ENCODE measurements at regions not wholly inside any gene's neighbourhood (a gene's known extent, or its start where the extent isn't known, plus 50 kb on each side); places are given as distances from the start of the nearest gene placed in this dataset.

- no peaks in the 10 kb centered on the region for H3K27me3 ChIP-seq (ENCODE audit: insufficient read depth, poor library complexity, severe bottlenecking)
- H3K4me3 ChIP-seq (replicated peaks; ENCODE audit: insufficient read depth, low read length), result no peak overlapping the region
- DNase-seq (ENCODE audit: low read depth in 1 of 2, low spot score in 1 of 2), result no peak
- no peak overlapping the region for H3K27ac ChIP-seq (replicated peaks)
- TF ChIP-seq, protein P1, sequence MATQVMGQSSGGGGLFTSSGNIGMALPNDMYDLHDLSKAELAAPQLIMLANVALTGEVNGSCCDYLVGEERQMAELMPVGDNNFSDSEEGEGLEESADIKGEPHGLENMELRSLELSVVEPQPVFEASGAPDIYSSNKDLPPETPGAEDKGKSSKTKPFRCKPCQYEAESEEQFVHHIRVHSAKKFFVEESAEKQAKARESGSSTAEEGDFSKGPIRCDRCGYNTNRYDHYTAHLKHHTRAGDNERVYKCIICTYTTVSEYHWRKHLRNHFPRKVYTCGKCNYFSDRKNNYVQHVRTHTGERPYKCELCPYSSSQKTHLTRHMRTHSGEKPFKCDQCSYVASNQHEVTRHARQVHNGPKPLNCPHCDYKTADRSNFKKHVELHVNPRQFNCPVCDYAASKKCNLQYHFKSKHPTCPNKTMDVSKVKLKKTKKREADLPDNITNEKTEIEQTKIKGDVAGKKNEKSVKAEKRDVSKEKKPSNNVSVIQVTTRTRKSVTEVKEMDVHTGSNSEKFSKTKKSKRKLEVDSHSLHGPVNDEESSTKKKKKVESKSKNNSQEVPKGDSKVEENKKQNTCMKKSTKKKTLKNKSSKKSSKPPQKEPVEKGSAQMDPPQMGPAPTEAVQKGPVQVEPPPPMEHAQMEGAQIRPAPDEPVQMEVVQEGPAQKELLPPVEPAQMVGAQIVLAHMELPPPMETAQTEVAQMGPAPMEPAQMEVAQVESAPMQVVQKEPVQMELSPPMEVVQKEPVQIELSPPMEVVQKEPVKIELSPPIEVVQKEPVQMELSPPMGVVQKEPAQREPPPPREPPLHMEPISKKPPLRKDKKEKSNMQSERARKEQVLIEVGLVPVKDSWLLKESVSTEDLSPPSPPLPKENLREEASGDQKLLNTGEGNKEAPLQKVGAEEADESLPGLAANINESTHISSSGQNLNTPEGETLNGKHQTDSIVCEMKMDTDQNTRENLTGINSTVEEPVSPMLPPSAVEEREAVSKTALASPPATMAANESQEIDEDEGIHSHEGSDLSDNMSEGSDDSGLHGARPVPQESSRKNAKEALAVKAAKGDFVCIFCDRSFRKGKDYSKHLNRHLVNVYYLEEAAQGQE (IDR thresholded peaks at IDR 0.05; ENCODE audit: insufficient replicate concordance, low read depth), result no peak
- TF ChIP-seq CTCF (IDR thresholded peaks at IDR 0.05; ENCODE audit: insufficient read depth, low read length) (no peak), GABPA (IDR thresholded peaks at IDR 0.05; ENCODE audit: low read depth) (no peak), POLR2AphosphoS5 (IDR thresholded peaks at IDR 0.05; ENCODE audit: low read depth) (no peak), SPI1 (IDR thresholded peaks at IDR 0.05; ENCODE audit: borderline replicate concordance, low read depth) (no peak)
Measured at GRCh38 chr2:171217330-171217729, 56.6 kb upstream of the TLK1 start.

- Histone ChIP-seq H3K27me3 (ENCODE audit: insufficient read depth, poor library complexity, severe bottlenecking) (no peaks in the 10 kb centered on the region), H3K4me3 (replicated peaks; ENCODE audit: insufficient read depth, low read length) (no peak overlapping the region), H3K27ac (replicated peaks) (no peak overlapping the region)
- TF ChIP-seq POLR2AphosphoS5 (IDR thresholded peaks at IDR 0.05; ENCODE audit: low read depth), result no peak
- TF ChIP-seq CTCF (IDR thresholded peaks at IDR 0.05; ENCODE audit: insufficient read depth, low read length), result no peak
- TF ChIP-seq GABPA (IDR thresholded peaks at IDR 0.05; ENCODE audit: low read depth), result no peak
- TF ChIP-seq, protein P1 (IDR thresholded peaks at IDR 0.05; ENCODE audit: insufficient replicate concordance, low read depth), result no peak
- no peak for TF ChIP-seq SPI1 (IDR thresholded peaks at IDR 0.05; ENCODE audit: borderline replicate concordance, low read depth)
- DNase-seq (ENCODE audit: low read depth in 1 of 2, low spot score in 1 of 2), result no peak
Measured at GRCh38 chr2:171216631-171217030, 55.9 kb upstream of the TLK1 start.

- Histone ChIP-seq H3K4me3 (replicated peaks; ENCODE audit: insufficient read depth, low read length) (no peak overlapping the region), H3K27me3 (ENCODE audit: insufficient read depth, poor library complexity, severe bottlenecking) (no peaks in the 10 kb centered on the region), H3K27ac (replicated peaks) (no peak overlapping the region)
- TF ChIP-seq SPI1 (IDR thresholded peaks at IDR 0.05; ENCODE audit: borderline replicate concordance, low read depth), result no peak
- TF ChIP-seq POLR2AphosphoS5 (IDR thresholded peaks at IDR 0.05; ENCODE audit: low read depth), result no peak
- no peak for TF ChIP-seq GABPA (IDR thresholded peaks at IDR 0.05; ENCODE audit: low read depth)
- TF ChIP-seq, protein P1 (IDR thresholded peaks at IDR 0.05; ENCODE audit: insufficient replicate concordance, low read depth), result no peak
- TF ChIP-seq CTCF (IDR thresholded peaks at IDR 0.05; ENCODE audit: insufficient read depth, low read length), result no peak
- DNase-seq (ENCODE audit: low read depth in 1 of 2, low spot score in 1 of 2), result no peak
Measured at GRCh38 chr2:171214093-171214492, 53.4 kb upstream of the TLK1 start.

All from HL-60 (cell line).